ENCODE measurements at regions not wholly inside any gene's neighbourhood (a gene's known extent, or its start where the extent isn't known, plus 50 kb on each side); places are given as distances from the start of the nearest gene placed in this dataset.

GRCh38 chr6:131443514-131443913, 129.5 kb upstream of the ARG1 start:
- TF ChIP-seq POLR2AphosphoS5 (IDR thresholded peaks at IDR 0.05; ENCODE audit: low read depth) (no peak), EZH2phosphoT487 (IDR thresholded peaks at IDR 0.05; ENCODE audit: unreplicated experiment) (no peak), REST (IDR thresholded peaks at IDR 0.05; ENCODE audit: unreplicated experiment) (no peak)
- TF ChIP-seq, protein P1, sequence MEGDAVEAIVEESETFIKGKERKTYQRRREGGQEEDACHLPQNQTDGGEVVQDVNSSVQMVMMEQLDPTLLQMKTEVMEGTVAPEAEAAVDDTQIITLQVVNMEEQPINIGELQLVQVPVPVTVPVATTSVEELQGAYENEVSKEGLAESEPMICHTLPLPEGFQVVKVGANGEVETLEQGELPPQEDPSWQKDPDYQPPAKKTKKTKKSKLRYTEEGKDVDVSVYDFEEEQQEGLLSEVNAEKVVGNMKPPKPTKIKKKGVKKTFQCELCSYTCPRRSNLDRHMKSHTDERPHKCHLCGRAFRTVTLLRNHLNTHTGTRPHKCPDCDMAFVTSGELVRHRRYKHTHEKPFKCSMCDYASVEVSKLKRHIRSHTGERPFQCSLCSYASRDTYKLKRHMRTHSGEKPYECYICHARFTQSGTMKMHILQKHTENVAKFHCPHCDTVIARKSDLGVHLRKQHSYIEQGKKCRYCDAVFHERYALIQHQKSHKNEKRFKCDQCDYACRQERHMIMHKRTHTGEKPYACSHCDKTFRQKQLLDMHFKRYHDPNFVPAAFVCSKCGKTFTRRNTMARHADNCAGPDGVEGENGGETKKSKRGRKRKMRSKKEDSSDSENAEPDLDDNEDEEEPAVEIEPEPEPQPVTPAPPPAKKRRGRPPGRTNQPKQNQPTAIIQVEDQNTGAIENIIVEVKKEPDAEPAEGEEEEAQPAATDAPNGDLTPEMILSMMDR (conservative IDR thresholded peaks at IDR 0.05; ENCODE audit: low read depth in 2 of 2) = no peak

Data from GM23338 (cell line).